BJ (cell line): ENCODE measurements at regions not wholly inside any gene's neighbourhood (a gene's known extent, or its start where the extent isn't known, plus 50 kb on each side); places are given as distances from the start of the nearest gene placed in this dataset.

Source experiments
- CTCF ChIA-PET: fragments of 350-600 bp; formaldehyde crosslinking; extraction: SDS; loops from one replicate; lab custom pipeline; 2021; ENCODE audit warnings: antibody characterized with exemption, inconsistent platforms; lab: Yijun Ruan, JAX
- POLR2A ChIA-PET: fragments of 300-600 bp; sonication (Branson Sonifier 250); formaldehyde crosslinking; extraction: SDS; loops from one replicate; lab custom pipeline; 2021; ENCODE audit warnings: antibody characterized with exemption; lab: Charles Lee
- DNase-seq: peaks from one replicate; pipeline ENCODE4 v3.0.0-alpha.2; 2011; ENCODE audit warnings: low read depth
- H3K27me3 ChIP-seq: 2 replicates; pipeline ENCODE4 v1.6.0; 2011; ENCODE audit warnings: low read length; ENCODE audit not compliant: control insufficient read depth, insufficient read depth
- H3K36me3 ChIP-seq: 2 replicates; pipeline ENCODE4 v1.5.1; 2011; ENCODE audit warnings: low read length; ENCODE audit not compliant: control insufficient read depth, insufficient read depth
- H3K4me3 ChIP-seq: 2 replicates; pipeline ENCODE4 v1.5.1; 2011; ENCODE audit warnings: low read depth, mild to moderate bottlenecking, control low read depth, low read length
- CTCF ChIP-seq: IDR thresholded peaks from 2 replicates; pipeline ENCODE4 v1.5.1; 2011; ENCODE audit warnings: low read depth, mild to moderate bottlenecking, control low read depth, inconsistent platforms, low read length, moderate library complexity; ENCODE audit not compliant: insufficient read depth

- TF ChIP-seq CTCF, result no peak
- no peak for DNase-seq
- H3K36me3 ChIP-seq, result no peaks in the 10 kb centered on the region
- ChIA-PET POLR2A (no interaction called here), CTCF (no interaction called here)
- no peak overlapping the region for H3K4me3 ChIP-seq
- H3K27me3 ChIP-seq, result no peaks in the 10 kb centered on the region
Measured at GRCh38 chr13:64266024-64266423, 2850.4 kb upstream of the PCDH20 start.

GRCh38 chr13:64263285-64263684 lies 2847.6 kb upstream of the PCDH20 start:
- TF ChIP-seq CTCF, result no peak
- Histone ChIP-seq H3K4me3 (no peak overlapping the region), H3K27me3 (no peaks in the 10 kb centered on the region), H3K36me3 (no peaks in the 10 kb centered on the region)
- ChIA-PET CTCF (no interaction called here), POLR2A (no interaction called here)
- DNase-seq, result no peak

- DNase-seq, result no peak
- TF ChIP-seq CTCF, result no peak
- ChIA-PET POLR2A (no interaction called here), CTCF (no interaction called here)
- H3K27me3 ChIP-seq, result no peaks in the 10 kb centered on the region
- no peak overlapping the region for H3K4me3 ChIP-seq
- H3K36me3 ChIP-seq, result no peaks in the 10 kb centered on the region
Measured at GRCh38 chr13:64256751-64257150, 2841.1 kb upstream of the PCDH20 start.

GRCh38 chr13:64255988-64256387 lies 2840.3 kb upstream of the PCDH20 start:
- no peak for DNase-seq
- TF ChIP-seq CTCF, result no peak
- ChIA-PET POLR2A (no interaction called here), CTCF (no interaction called here)
- Histone ChIP-seq H3K27me3 (no peaks in the 10 kb centered on the region), H3K36me3 (no peaks in the 10 kb centered on the region), H3K4me3 (no peak overlapping the region)

GRCh38 chr13:64248371-64249065 lies 2832.9 kb upstream of the PCDH20 start:
- ChIA-PET POLR2A (no interaction called here), CTCF (interaction anchor here (1.8 kb wide), 1 partner anchor 9 kb away, joined by 3 read pairs; no protein-coding TSS in a partner anchor)
- Histone ChIP-seq H3K4me3 (no peak overlapping the region), H3K36me3 (no peaks in the 10 kb centered on the region), H3K27me3 (no peaks in the 10 kb centered on the region)
- TF ChIP-seq CTCF, result no peak
- DNase-seq, result peak; percentile 22
